ENCODE measurements at regions not wholly inside any gene's neighbourhood (a gene's known extent, or its start where the extent isn't known, plus 50 kb on each side); places are given as distances from the start of the nearest gene placed in this dataset.
A peak's percentile ranks its signal among the peaks of the same experiment; 100 is the strongest.

DNA sequence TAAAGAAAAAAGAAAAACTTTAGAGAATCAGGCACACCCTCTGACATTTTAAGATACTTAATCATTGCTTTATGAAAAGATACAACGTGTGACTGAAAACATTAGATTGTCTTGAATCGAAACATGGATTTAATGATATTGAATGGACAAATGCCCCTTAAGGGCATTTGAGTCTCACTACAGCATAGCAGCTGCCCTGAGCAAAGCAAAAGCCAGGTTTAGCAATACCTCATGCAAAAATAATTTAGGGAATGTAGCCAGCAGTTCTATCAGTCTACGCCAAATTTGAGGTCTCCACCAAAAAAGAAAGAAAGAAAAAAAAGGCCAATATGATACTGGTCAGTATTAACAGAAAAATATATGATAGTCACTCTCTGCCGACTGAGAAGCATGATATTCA, 56.6 kb upstream of the LMNB1 start:
- BruUV-seq (replicated peaks): no TSS peak
- H3K4me3 Mint-ChIP-seq (ENCODE audit: unreplicated experiment): no peak overlapping the region

DNA sequence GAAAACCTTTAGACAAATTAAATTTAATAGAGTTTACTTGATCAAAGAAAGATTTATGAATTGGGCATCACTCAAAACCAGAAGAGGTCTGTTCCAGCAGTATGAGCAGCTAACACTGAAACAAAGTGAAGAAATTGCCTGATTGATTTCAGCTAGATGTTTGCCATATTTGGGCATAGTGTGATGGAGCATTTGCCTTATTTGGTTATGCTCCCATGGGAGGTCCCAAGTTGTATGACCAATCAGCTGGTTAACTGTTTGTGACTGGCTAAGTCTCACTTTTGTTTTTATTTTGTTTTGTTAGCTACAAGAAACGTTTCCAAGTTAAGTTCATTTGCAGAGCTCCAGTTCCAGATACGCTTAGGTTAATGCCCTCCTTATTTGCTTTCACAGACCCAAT, 53.3 kb upstream of the LMNB1 start:
- BruUV-seq (replicated peaks): no TSS peak
- H3K27me3 Mint-ChIP-seq (ENCODE audit: insufficient read depth, unreplicated experiment): no peaks in the 10 kb centered on the region
- CTCF ChIA-PET: interaction anchor here (0.5 to 1.0 kb wide), 5 partner anchors 10 to 181 kb away, joined by 3 to 5 read pairs (median 3); no protein-coding TSS in a partner anchor
- H3K27ac Mint-ChIP-seq (ENCODE audit: low read depth, unreplicated experiment): no peak overlapping the region
- no peak for TF ChIP-seq CTCF (IDR thresholded peaks at IDR 0.05; ENCODE audit: unreplicated experiment)
- H3K4me3 Mint-ChIP-seq (ENCODE audit: unreplicated experiment): no peak overlapping the region
- no peaks in the 10 kb centered on the region for H3K36me3 Mint-ChIP-seq (ENCODE audit: insufficient read depth, unreplicated experiment)
- POLR2A ChIA-PET: no interaction called here
- no peaks in the 10 kb centered on the region for H3K4me1 Mint-ChIP-seq (ENCODE audit: insufficient read depth, unreplicated experiment)
- DNase-seq (ENCODE audit: unreplicated experiment): no peak
- intact Hi-C loops (cut with micrococcal nuclease): no loop called here
- H3K9me3 Mint-ChIP-seq (ENCODE audit: unreplicated experiment): peaks cover 9% of the 10 kb centered on the region

More for the DNA sequence above, 56.6 kb upstream of the LMNB1 start:
- peaks cover 8% of the 10 kb centered on the region for H3K9me3 Mint-ChIP-seq (ENCODE audit: unreplicated experiment)
- intact Hi-C loops (cut with micrococcal nuclease): no loop called here
- no peaks in the 10 kb centered on the region for H3K36me3 Mint-ChIP-seq (ENCODE audit: insufficient read depth, unreplicated experiment)
- no peak for TF ChIP-seq CTCF (IDR thresholded peaks at IDR 0.05; ENCODE audit: unreplicated experiment)
- ChIA-PET POLR2A (no interaction called here), CTCF (no interaction called here)
- H3K27me3 Mint-ChIP-seq (ENCODE audit: insufficient read depth, unreplicated experiment): no peaks in the 10 kb centered on the region
- no peaks in the 10 kb centered on the region for H3K4me1 Mint-ChIP-seq (ENCODE audit: insufficient read depth, unreplicated experiment)
- no peak overlapping the region for H3K27ac Mint-ChIP-seq (ENCODE audit: low read depth, unreplicated experiment)
- peak; percentile 22 for DNase-seq (ENCODE audit: unreplicated experiment)
